ENCODE measurements at regions not wholly inside any gene's neighbourhood (a gene's known extent, or its start where the extent isn't known, plus 50 kb on each side); places are given as distances from the start of the nearest gene placed in this dataset.

GRCh38 chr14:89032086-89032649, 207.7 kb downstream of the TTC8 start:
- Histone ChIP-seq H3K9ac (replicated peaks in 1 of 4; ENCODE audit: extremely low read depth in 1 of 4, low read depth in 3 of 4, low read length in 3 of 4) (no peak overlapping the region), H3K4me3 (ENCODE audit: extremely low read depth in 1 of 4, insufficient read depth in 2 of 4, low read depth in 3 of 4, low read length in 4 of 4) (no peak overlapping the region), H3K4me1 (replicated peaks in 1 of 4; ENCODE audit: control insufficient read depth in 3 of 4, insufficient read depth in 4 of 4, low read length in 3 of 4) (no peaks in the 10 kb centered on the region), H3K36me3 (ENCODE audit: control insufficient read depth in 2 of 4, insufficient read depth in 4 of 4, low read length in 3 of 4) (no peaks in the 10 kb centered on the region), H3K27ac (ENCODE audit: low read depth, low read length) (no peak overlapping the region), H3K27me3 (replicated peaks in 1 of 4; ENCODE audit: control insufficient read depth in 3 of 4, extremely low read depth in 1 of 4, insufficient read depth in 3 of 4, low read length in 3 of 4) (peaks cover 3 to 17% (median 14%) of the 10 kb centered on the region in 4 experiments), H3K23me2 (ENCODE audit: low read depth, low read length) (peaks cover 6% of the 10 kb centered on the region; the same call in 1 of the 2 replicates), H3K4me2 (ENCODE audit: insufficient read depth in 1 of 2, low read depth in 2 of 2, low read length in 2 of 2) (no peak overlapping the region), H2BK20ac (ENCODE audit: low read length) (no peak overlapping the region), H4K20me1 (replicated peaks in 1 of 2; ENCODE audit: control insufficient read depth in 1 of 2, insufficient read depth in 2 of 2, low read length in 2 of 2) (no peaks in the 10 kb centered on the region), H3K14ac (ENCODE audit: insufficient read length) (no peak overlapping the region), H3K18ac (ENCODE audit: extremely low read depth, low read length) (no peak overlapping the region), H3K79me1 (ENCODE audit: low read depth, low read length) (no peaks in the 10 kb centered on the region), H2BK5ac (ENCODE audit: low read depth, low read length) (no peak overlapping the region), H2AFZ (ENCODE audit: low read length) (0 out of 2 replicates have a peak overlapping the region, but pooled peaks have one; percentile 48), H2BK15ac (ENCODE audit: low read length) (no peak overlapping the region), H2AK5ac (ENCODE audit: low read depth, low read length) (no peak overlapping the region), H2BK12ac (ENCODE audit: low read depth, low read length) (no peak overlapping the region), H3K56ac (replicated peaks; ENCODE audit: insufficient read length, low read depth, low read length) (no peak overlapping the region), H4K91ac (replicated peaks; ENCODE audit: insufficient read length, low read length) (peak overlapping the region; percentile 22), H4K5ac (ENCODE audit: insufficient read length, low read depth, low read length) (no peak overlapping the region), H2BK120ac (replicated peaks; ENCODE audit: low read depth, low read length) (no peak overlapping the region), H3K9me3 (ENCODE audit: insufficient read depth in 2 of 2, low read depth in 1 of 2, low read length in 1 of 2) (no peaks in the 10 kb centered on the region), H3K23ac (ENCODE audit: insufficient read length) (no peak overlapping the region), H4K8ac (ENCODE audit: extremely low read depth, insufficient read depth, low read length) (no peak overlapping the region), H3K4ac (replicated peaks; ENCODE audit: insufficient read length, low read depth, low read length) (no peak overlapping the region), H3K79me2 (ENCODE audit: control insufficient read depth in 1 of 2, insufficient read depth in 2 of 2, low read length in 2 of 2) (no peaks in the 10 kb centered on the region; a peak in 1 of 4 replicates)
- ChIA-PET POLR2A (ENCODE audit: partially characterized antibody) (no interaction called here), CTCF (ENCODE audit: partially characterized antibody) (no interaction called here)
- FAIRE-seq (no peak), DNase-seq (ENCODE audit: low read depth in 1 of 2, low spot score in 2 of 2) (no peak)
- TF ChIP-seq KDM1A (IDR thresholded peaks at IDR 0.05; ENCODE audit: borderline replicate concordance, low read length) = no peak
- no peak for TF ChIP-seq ASH2L (IDR thresholded peaks at IDR 0.05; ENCODE audit: low read length)
- no peak for TF ChIP-seq CBX8 (IDR thresholded peaks at IDR 0.05; ENCODE audit: borderline replicate concordance, low read depth, low read length)
- TF ChIP-seq USF2 (IDR thresholded peaks at IDR 0.05; ENCODE audit: low read length) = peak; percentile 96
- TF ChIP-seq, protein P1, sequence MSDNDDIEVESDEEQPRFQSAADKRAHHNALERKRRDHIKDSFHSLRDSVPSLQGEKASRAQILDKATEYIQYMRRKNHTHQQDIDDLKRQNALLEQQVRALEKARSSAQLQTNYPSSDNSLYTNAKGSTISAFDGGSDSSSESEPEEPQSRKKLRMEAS (IDR thresholded peaks at IDR 0.05) = peak; percentile 47
- TF ChIP-seq RBBP5 (IDR thresholded peaks at IDR 0.05; ENCODE audit: borderline replicate concordance, low read depth, low read length) = no peak
- no peak for TF ChIP-seq JUND (IDR thresholded peaks at IDR 0.05; ENCODE audit: low read length)
- no peak for TF ChIP-seq NRF1 (IDR thresholded peaks at IDR 0.05; ENCODE audit: low read depth, low read length)
- TF ChIP-seq, protein P2, sequence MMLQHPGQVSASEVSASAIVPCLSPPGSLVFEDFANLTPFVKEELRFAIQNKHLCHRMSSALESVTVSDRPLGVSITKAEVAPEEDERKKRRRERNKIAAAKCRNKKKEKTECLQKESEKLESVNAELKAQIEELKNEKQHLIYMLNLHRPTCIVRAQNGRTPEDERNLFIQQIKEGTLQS (IDR thresholded peaks at IDR 0.05; ENCODE audit: insufficient read depth, low read depth, low read length) = peak; percentile 88
- TF ChIP-seq HDAC6 (IDR thresholded peaks at IDR 0.05; ENCODE audit: low read depth, low read length) = no peak
- TF ChIP-seq PHF8 (conservative IDR thresholded peaks at IDR 0.05; ENCODE audit: low read depth, low read length) = no peak
- 87% methylated on average over 8 of the region's 8 CpGs; no CpG with 5 or more reads in 1 of the 2 experiments for WGBS, 2 experiments (ENCODE audit: extremely low coverage in 1 of 2, insufficient coverage in 1 of 2, insufficient read length in 1 of 2, insufficient replicate concordance in 2 of 2, low coverage in 1 of 2, low lambda C conversion rate in 2 of 2, missing lambda C conversion rate in 1 of 2)

All from H1 (cell line).